Hepatocyte (in vitro differentiated cells): ENCODE measurements at regions not wholly inside any gene's neighbourhood (a gene's known extent, or its start where the extent isn't known, plus 50 kb on each side); places are given as distances from the start of the nearest gene placed in this dataset.

Source experiments
- CTCF ChIP-seq: fragments of 200-600 bp; sonication (generic); IDR thresholded peaks from 2 replicates; pipeline ENCODE4 v1.5.1; 2016; ENCODE audit warnings: antibody characterized with exemption, mild to moderate bottlenecking; ENCODE audit not compliant: poor library complexity
- EZH2 ChIP-seq: fragments of 200-600 bp; sonication (generic); IDR thresholded peaks from 2 replicates; pipeline ENCODE4 v1.6.1; 2016; ENCODE audit warnings: antibody characterized with exemption, mild to moderate bottlenecking, borderline replicate concordance

- TF ChIP-seq CTCF (no peak), EZH2 (no peak)
These were observed 250.2 kb downstream of the RRAGC start for GRCh38 chr1:38609166-38610025.
